Endothelial cell of umbilical vein (primary cell): ENCODE measurements at regions not wholly inside any gene's neighbourhood (a gene's known extent, or its start where the extent isn't known, plus 50 kb on each side); places are given as distances from the start of the nearest gene placed in this dataset.

ENCODE experiments used
- BruUV-seq: library from RNA; stranded (reverse); fragments of 400-500 nt; replicated peaks from 2 replicates; lab custom pipeline; 2021; lab: Mats Ljungman, UMichigan
- CTCF ChIA-PET: fragments of 300-600, 350-600 bp; sonication (Branson Sonifier 250); formaldehyde crosslinking; loops from one replicate; lab custom pipeline; 2021; ENCODE audit warnings: antibody characterized with exemption, inconsistent platforms; lab: Charles Lee
- POLR2A ChIA-PET: fragments of 300-600, 350-600 bp; sonication (Branson Sonifier 250); formaldehyde crosslinking; loops from one replicate; lab custom pipeline; 2021; ENCODE audit warnings: antibody characterized with exemption, inconsistent platforms; lab: Charles Lee
- DNase-seq: peaks from one replicate; pipeline ENCODE4 v3.0.0-alpha.2; 2011; ENCODE audit warnings: low read depth, low spot score
- FAIRE-seq: peaks from 2 replicates; lab custom pipeline; 2011; peaks lifted over from hg19 to GRCh38; lab: Jason Lieb, UNC
- H2AFZ ChIP-seq: 2 replicates; pipeline ENCODE4 v1.6.0; 2012; ENCODE audit warnings: low read depth, low read length, control low read depth, inconsistent platforms
- H3K27ac ChIP-seq: 2 replicates; pipeline ENCODE4 v1.5.1; 2011; ENCODE audit warnings: low read depth, mild to moderate bottlenecking, control low read depth, low read length, moderate library complexity; ENCODE audit not compliant: insufficient read depth
- H3K27me3 ChIP-seq, 2 experiments: 2 replicates each; pipeline versions ENCODE4 v1.6.0 to v1.6.1; 2011; ENCODE audit warnings: low read length in 2 of 2, mixed read lengths in 1 of 2; ENCODE audit not compliant: control insufficient read depth in 2 of 2, insufficient read depth in 2 of 2
- H3K36me3 ChIP-seq, 2 experiments: 2 replicates in 1 of 2; 3 replicates in 1 of 2; pipeline ENCODE4 v1.5.1; 2011; ENCODE audit warnings: low read length in 2 of 2, mild to moderate bottlenecking in 1 of 2, moderate library complexity in 1 of 2; ENCODE audit not compliant: control insufficient read depth in 2 of 2, insufficient read depth in 2 of 2; ENCODE audit errors: extremely low read depth in 1 of 2
- H3K4me1 ChIP-seq: 3 replicates; pipeline ENCODE4 v1.5.1; 2011; ENCODE audit warnings: mild to moderate bottlenecking, low read length; ENCODE audit not compliant: control insufficient read depth, insufficient read depth; ENCODE audit errors: extremely low read depth
- H3K4me2 ChIP-seq: 2 replicates; pipeline ENCODE4 v1.6.1; 2011; ENCODE audit warnings: low read length, control low read depth, mixed read lengths; ENCODE audit not compliant: insufficient read depth
- H3K4me3 ChIP-seq, 3 experiments: fragments of 200-600 bp in 1 of 3; sonication (generic), shearing (Covaris generic) in 1 of 3; replicated peaks in 1 of 3; 2 replicates each; pipeline ENCODE4 v1.5.1; 2011 to 2016; ENCODE audit warnings: control low read depth in 3 of 3, low read length in 3 of 3, mild to moderate bottlenecking in 2 of 3, inconsistent platforms in 1 of 3, low read depth in 1 of 3, moderate library complexity in 1 of 3; ENCODE audit not compliant: insufficient read depth in 1 of 3
- H3K79me2 ChIP-seq: 2 replicates; pipeline ENCODE4 v1.6.0; 2012; ENCODE audit warnings: low read length, inconsistent platforms; ENCODE audit not compliant: control insufficient read depth, insufficient read depth
- H3K9ac ChIP-seq: replicated peaks from 2 replicates; pipeline ENCODE3; 2011; ENCODE audit warnings: low read length, control low read depth; ENCODE audit not compliant: insufficient read depth; ENCODE audit errors: extremely low read depth
- H3K9me1 ChIP-seq: replicated peaks from 3 replicates; pipeline ENCODE4 v1.6.0; 2011; ENCODE audit warnings: mild to moderate bottlenecking, low read length; ENCODE audit not compliant: control insufficient read depth, insufficient read depth; ENCODE audit errors: extremely low read depth
- H3K9me3 ChIP-seq: replicated peaks from 2 replicates; pipeline ENCODE4 v1.5.1; 2012; ENCODE audit warnings: low read length, inconsistent platforms; ENCODE audit not compliant: control insufficient read depth, insufficient read depth
- H4K20me1 ChIP-seq: replicated peaks from 2 replicates; pipeline ENCODE3; 2011; ENCODE audit warnings: mild to moderate bottlenecking, low read length; ENCODE audit not compliant: control insufficient read depth, insufficient read depth; ENCODE audit errors: extremely low read depth
- CTCF ChIP-seq, 2 donors: IDR thresholded peaks; 1 replicate in 1 of 2; 2 replicates in 1 of 2; pipeline ENCODE4 v1.5.1; 2011; ENCODE audit warnings: low read length in 2 of 2, mild to moderate bottlenecking in 2 of 2, moderate library complexity in 2 of 2, control low read depth in 1 of 2, inconsistent platforms in 1 of 2, low read depth in 1 of 2; ENCODE audit not compliant: insufficient read depth in 1 of 2; ENCODE audit errors: extremely low read depth in 1 of 2
- EZH2 ChIP-seq: IDR thresholded peaks from 2 replicates; pipeline ENCODE4 v1.6.1; 2012; ENCODE audit warnings: borderline replicate concordance, low read depth, mild to moderate bottlenecking, moderate library complexity, low read length, inconsistent platforms; ENCODE audit not compliant: severe bottlenecking
- FOS ChIP-seq: IDR thresholded peaks from 2 replicates; pipeline ENCODE4 v1.6.1; 2011; ENCODE audit warnings: mild to moderate bottlenecking, low read length, moderate library complexity, borderline replicate concordance; ENCODE audit not compliant: insufficient read depth
- GATA2 ChIP-seq: IDR thresholded peaks from 2 replicates; pipeline ENCODE4 v1.7.0; 2011; ENCODE audit warnings: low read depth, mild to moderate bottlenecking, moderate library complexity, mixed read lengths, low read length; ENCODE audit not compliant: insufficient read length, insufficient read depth
- JUN ChIP-seq: IDR thresholded peaks from 2 replicates; pipeline ENCODE4 v1.6.1; 2011; ENCODE audit warnings: borderline replicate concordance, low read depth; ENCODE audit not compliant: insufficient read length, insufficient read depth
- MAX ChIP-seq: IDR thresholded peaks from 2 replicates; pipeline ENCODE4 v1.6.1; 2011; ENCODE audit not compliant: insufficient read depth, insufficient read length
- MYC ChIP-seq: IDR thresholded peaks from one replicate; pipeline ENCODE4 v1.6.1; 2011; ENCODE audit warnings: mild to moderate bottlenecking, low read depth, low read length
- POLR2A ChIP-seq: IDR thresholded peaks from 2 replicates; pipeline ENCODE4 v1.6.1; 2012; ENCODE audit warnings: low read depth, mild to moderate bottlenecking, control low read depth, low read length
- POLR2AphosphoS5 ChIP-seq: IDR thresholded peaks from 2 replicates; pipeline ENCODE4 v1.6.1; 2012; ENCODE audit warnings: low read depth, mild to moderate bottlenecking, control low read depth, low read length, moderate library complexity; ENCODE audit not compliant: insufficient read depth
- dilution Hi-C: fragments of 300-500 bp; cut with MboI; formaldehyde crosslinking; loops from one replicate; pipeline ENCODE4 v1.15.0; 2019; ENCODE audit warnings: low sequenced_read_pairs; ENCODE audit not compliant: extremely low pct_ligation_motif_present
- intact Hi-C: fragments of 100-400 bp; cut with micrococcal nuclease; formaldehyde crosslinking; loops from one replicate; pipeline ENCODE4 v1.10.0; 2022

- Histone ChIP-seq H4K20me1 (no peaks in the 10 kb centered on the region), H3K9me3 (no peaks in the 10 kb centered on the region), H3K27me3 (peaks cover 0 to 5% of the 10 kb centered on the region in 2 experiments), H2AFZ (no peak overlapping the region), H3K79me2 (no peaks in the 10 kb centered on the region), H3K36me3 (no peaks in the 10 kb centered on the region), H3K9me1 (no peaks in the 10 kb centered on the region), H3K27ac (no peak overlapping the region), H3K9ac (no peak overlapping the region), H3K4me2 (no peak overlapping the region), H3K4me1 (no peaks in the 10 kb centered on the region), H3K4me3 (no peak overlapping the region)
- intact Hi-C loops, result no loop called here
- dilution Hi-C loops, result no loop called here
- no peak for TF ChIP-seq POLR2AphosphoS5
- no peak for TF ChIP-seq MYC
- no peak for TF ChIP-seq EZH2
- TF ChIP-seq JUN, result no peak
- TF ChIP-seq FOS, result no peak
- TF ChIP-seq CTCF (IDR thresholded peaks at IDR 0.05; ENCODE audit: extremely low read depth in 1 of 2, insufficient read depth in 1 of 2, low read depth in 1 of 2, low read length in 2 of 2), result no peak
- no peak for TF ChIP-seq MAX
- TF ChIP-seq GATA2, result no peak
- TF ChIP-seq POLR2A, result no peak
- no TSS peak for BruUV-seq
- ChIA-PET POLR2A (no interaction called here), CTCF (no interaction called here)
- DNase-seq (no peak), FAIRE-seq (no peak)
Measured at GRCh38 chr1:208557046-208557722, 313.0 kb upstream of the PLXNA2 start.
